GM19467 (cell line): ENCODE measurements at regions not wholly inside any gene's neighbourhood (a gene's known extent, or its start where the extent isn't known, plus 50 kb on each side); places are given as distances from the start of the nearest gene placed in this dataset.

Experiments
- ATAC-seq: cut with Tn5 transposase; IDR thresholded peaks from one replicate; pipeline ENCODE4 v1.9.1; 2021; ENCODE audit warnings: mild to moderate bottlenecking, moderate library complexity; ENCODE audit not compliant: unreplicated experiment

- peak; percentile 82 for ATAC-seq
Observed at GRCh38 chr15:31472636-31473384, 146.2 kb downstream of the KLF13 start.

- ATAC-seq = peak; percentile 13
Observed at GRCh38 chr15:31473385-31474058, 146.9 kb downstream of the KLF13 start.

- ATAC-seq = no peak
Observed at GRCh38 chr15:31474059-31474868, 147.6 kb downstream of the KLF13 start.

GRCh38 chr15:31476236-31476810 is 149.7 kb downstream of the KLF13 start:
- ATAC-seq = no peak

GRCh38 chr15:31476866-31477265 is 150.2 kb downstream of the KLF13 start:
- no peak for ATAC-seq

GRCh38 chr15:31477301-31477700 is 150.7 kb downstream of the KLF13 start:
- no peak for ATAC-seq

- ATAC-seq = no peak
Observed at GRCh38 chr15:31477851-31478701, 151.4 kb downstream of the KLF13 start.

GRCh38 chr15:31478702-31479221 is 152.1 kb downstream of the KLF13 start:
- no peak for ATAC-seq

GRCh38 chr15:31480356-31481025 is 153.9 kb downstream of the KLF13 start:
- no peak for ATAC-seq

GRCh38 chr15:31481142-31481541 is 154.5 kb downstream of the KLF13 start:
- no peak for ATAC-seq

- ATAC-seq = no peak
Observed at GRCh38 chr15:31482122-31482922, 155.7 kb downstream of the KLF13 start.

- no peak for ATAC-seq
Observed at GRCh38 chr15:31483053-31483985, 156.7 kb downstream of the KLF13 start.

- no peak for ATAC-seq
Observed at GRCh38 chr15:31483986-31484951, 157.6 kb downstream of the KLF13 start.

- ATAC-seq = no peak
Observed at GRCh38 chr15:31484986-31485385, 158.4 kb downstream of the KLF13 start.

GRCh38 chr15:31485431-31485830 is 158.8 kb downstream of the KLF13 start:
- no peak for ATAC-seq

GRCh38 chr15:31485911-31486461 is 159.4 kb downstream of the KLF13 start:
- no peak for ATAC-seq
